SK-N-SH (cell line): ENCODE measurements at regions not wholly inside any gene's neighbourhood (a gene's known extent, or its start where the extent isn't known, plus 50 kb on each side); places are given as distances from the start of the nearest gene placed in this dataset.

Source experiments
- CTCF ChIA-PET: fragments of 300-600, 350-600 bp; formaldehyde crosslinking; extraction: SDS; loops from one replicate; lab custom pipeline; 2021; lab: Yijun Ruan, JAX
- POLR2A ChIA-PET: fragments of 350-600 bp; sonication (Branson Sonifier 250); formaldehyde crosslinking; extraction: SDS; loops from one replicate; lab custom pipeline; 2020; ENCODE audit warnings: antibody characterized with exemption, inconsistent platforms; lab: Yijun Ruan, JAX
- DNase-seq: peaks from one replicate; pipeline ENCODE4 v3.0.0; 2012
- H2AFZ ChIP-seq: fragments of 200-600 bp; sonication (generic); 2 replicates; pipeline ENCODE4 v1.8.1; 2016; ENCODE audit warnings: antibody characterized with exemption, mild to moderate bottlenecking, low read depth
- H3F3A ChIP-seq: fragments of 200-600 bp; sonication (generic); replicated peaks from 2 replicates; pipeline ENCODE3; 2016; ENCODE audit warnings: antibody characterized with exemption, mild to moderate bottlenecking; ENCODE audit not compliant: insufficient read depth
- H3K27ac ChIP-seq, 2 experiments: fragments of 200-500 bp in 1 of 2; fragments of 200-600 bp in 1 of 2; sonication (Bioruptor generic) in 1 of 2; sonication (generic), shearing (Covaris generic) in 1 of 2; 2 replicates each; pipeline versions ENCODE4 v1.5.1 to v1.6.1; 2014 to 2016; ENCODE audit warnings: low read depth in 2 of 2, inconsistent platforms in 1 of 2, low read length in 1 of 2, mild to moderate bottlenecking in 1 of 2, mixed read lengths in 1 of 2
- H3K27me3 ChIP-seq: fragments of 200-600 bp; sonication (generic), shearing (Covaris generic); 2 replicates; pipeline ENCODE4 v1.6.1; 2016; ENCODE audit warnings: mixed run types; ENCODE audit not compliant: insufficient read depth
- H3K36me3 ChIP-seq, 2 experiments: fragments of 200-500 bp in 1 of 2; fragments of 200-600 bp in 1 of 2; sonication (Bioruptor generic) in 1 of 2; sonication (generic) in 1 of 2; replicated peaks in 1 of 2; 2 replicates each; pipeline versions ENCODE3 to v1.5.1; 2014 to 2016; ENCODE audit warnings: low read length in 1 of 2, mild to moderate bottlenecking in 1 of 2; ENCODE audit not compliant: insufficient read depth in 2 of 2, control insufficient read depth in 1 of 2
- H3K4me1 ChIP-seq, 2 experiments: fragments of 200-500 bp in 1 of 2; fragments of 200-600 bp in 1 of 2; sonication (Bioruptor generic) in 1 of 2; sonication (generic), shearing (Covaris generic) in 1 of 2; 2 replicates each; pipeline versions ENCODE4 v1.5.1 to v1.6.1; 2014 to 2016; ENCODE audit warnings: low read depth in 1 of 2, low read length in 1 of 2, mixed run types in 1 of 2; ENCODE audit not compliant: insufficient read depth in 2 of 2, control insufficient read depth in 1 of 2
- H3K4me2 ChIP-seq: fragments of 200-600 bp; sonication (generic), shearing (Covaris generic); 2 replicates; pipeline ENCODE4 v1.6.1; 2017; ENCODE audit warnings: mixed run types
- H3K4me3 ChIP-seq, 2 experiments: fragments of 200-500 bp in 1 of 2; fragments of 200-600 bp in 1 of 2; sonication (Bioruptor generic) in 1 of 2; sonication (generic), shearing (Covaris generic) in 1 of 2; 2 replicates each; pipeline versions ENCODE4 v1.5.1 to v1.8.1; 2014 to 2016; ENCODE audit warnings: low read depth in 2 of 2, inconsistent platforms in 1 of 2, low read length in 1 of 2, mild to moderate bottlenecking in 1 of 2, mixed read lengths in 1 of 2, moderate library complexity in 1 of 2
- H3K79me2 ChIP-seq: fragments of 200-600 bp; sonication (generic); 2 replicates; pipeline ENCODE4 v1.8.1; 2017; ENCODE audit warnings: mild to moderate bottlenecking; ENCODE audit not compliant: insufficient read depth
- H3K9ac ChIP-seq: fragments of 200-600 bp; sonication (generic); 2 replicates; pipeline ENCODE4 v1.6.1; 2017; ENCODE audit warnings: mixed run types
- H3K9me2 ChIP-seq: fragments of 200-600 bp; sonication (generic); 2 replicates; pipeline ENCODE4 v1.6.1; 2017; ENCODE audit warnings: mixed run types
- H3K9me3 ChIP-seq: fragments of 200-600 bp; sonication (generic); 2 replicates; pipeline ENCODE4 v1.6.1; 2017; ENCODE audit warnings: mixed run types, mild to moderate bottlenecking, moderate library complexity
- H4K20me1 ChIP-seq: fragments of 200-600 bp; sonication (generic); 2 replicates; pipeline ENCODE4 v1.6.1; 2017; ENCODE audit warnings: mild to moderate bottlenecking, mixed run types; ENCODE audit not compliant: insufficient read depth
- EP300 ChIP-seq, 2 experiments: IDR thresholded peaks; 2 replicates each; pipeline versions ENCODE4 v1.4.0 to v1.6.1; 2012; ENCODE audit warnings: borderline replicate concordance in 1 of 2, low read depth in 1 of 2, low read length in 1 of 2
- MEF2A ChIP-seq: IDR thresholded peaks from 2 replicates; pipeline ENCODE4 v1.4.0; 2012; ENCODE audit warnings: low read depth, borderline replicate concordance
- MXI1 ChIP-seq: IDR thresholded peaks from 2 replicates; pipeline ENCODE4 v1.6.1; 2012; ENCODE audit warnings: mild to moderate bottlenecking, low read depth, low read length, improper control_type of control experiment
- POLR2AphosphoS5 ChIP-seq: IDR thresholded peaks from 2 replicates; pipeline ENCODE4 v1.6.1; 2012; ENCODE audit warnings: low read depth, low read length
- RCOR1 ChIP-seq: fragments of 150-350 bp; IDR thresholded peaks from 2 replicates; pipeline ENCODE4 v1.6.1; 2017; ENCODE audit warnings: antibody characterized with exemption, low read length
- RFX5 ChIP-seq: IDR thresholded peaks from 2 replicates; pipeline ENCODE4 v1.6.1; 2012; ENCODE audit warnings: mild to moderate bottlenecking, improper control_type of control experiment, low read length
- SIN3A ChIP-seq: IDR thresholded peaks from 2 replicates; pipeline ENCODE4 v1.6.1; 2012; ENCODE audit warnings: low read depth, mild to moderate bottlenecking, low read length, moderate library complexity, borderline replicate concordance
- TAF1 ChIP-seq: IDR thresholded peaks from 2 replicates; pipeline ENCODE4 v1.6.1; 2012; ENCODE audit warnings: low read depth, mild to moderate bottlenecking, low read length, moderate library complexity, borderline replicate concordance
- WGBS: methylation state at CpG from one replicate; pipeline ENCODE4 v1.1.6; 2017; ENCODE audit warnings: low lambda C conversion rate; 5-methylcytosine and 5-hydroxymethylcytosine counted together
- TF ChIP-seq, protein P1 (sequence below): fragments of 150-350 bp; IDR thresholded peaks from 2 replicates; pipeline ENCODE4 v1.6.1; 2017; ENCODE audit warnings: antibody characterized with exemption, low read length, low read depth, borderline replicate concordance
- TF ChIP-seq, protein P2 (sequence below): fragments of 200-600 bp; sonication (generic); IDR thresholded peaks from 2 replicates; pipeline ENCODE4 v1.6.1; 2017; ENCODE audit warnings: antibody characterized with exemption, mild to moderate bottlenecking, moderate library complexity
- TF ChIP-seq, protein P3 (sequence below): IDR thresholded peaks from 2 replicates; pipeline ENCODE4 v1.6.1; 2012; ENCODE audit warnings: mild to moderate bottlenecking, low read depth, low read length, moderate library complexity
- TF ChIP-seq, protein P4 (sequence below): fragments of 150-350 bp; IDR thresholded peaks from 2 replicates; pipeline ENCODE4 v1.6.1; 2016; ENCODE audit warnings: mild to moderate bottlenecking, low read depth, low read length

DNA sequence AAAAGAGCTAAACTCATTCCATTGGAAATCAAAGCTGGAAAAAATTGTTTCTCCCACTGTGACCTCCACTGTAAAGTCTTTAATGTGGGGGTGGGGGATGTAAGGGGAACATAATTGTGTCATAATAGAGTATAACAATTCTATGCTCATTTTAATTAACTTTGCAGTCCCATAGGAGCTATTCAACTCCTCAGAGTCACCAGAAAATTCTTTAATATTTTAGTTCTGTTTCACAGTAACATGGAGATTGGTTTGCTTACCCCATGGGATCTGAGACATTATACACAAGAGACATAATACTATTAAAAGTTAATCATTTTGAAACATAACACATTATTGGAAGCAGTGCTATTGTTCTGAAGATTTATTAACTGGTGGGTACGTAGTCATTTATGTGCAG, 765.9 kb upstream of the GRM7 start:
- Histone ChIP-seq H4K20me1 (no peaks in the 10 kb centered on the region), H3K4me2 (no peak overlapping the region), H3K36me3 (no peaks in the 10 kb centered on the region)
- DNase-seq: no peak
- WGBS: 0% methylated on average over 1 of the region's 1 CpG
- TF ChIP-seq MEF2A (no peak), EP300 (IDR thresholded peaks at IDR 0.05; ENCODE audit: borderline replicate concordance in 1 of 2, low read depth in 1 of 2, low read length in 1 of 2) (no peak)
- TF ChIP-seq, all 33 proteins: peak for 0
- POLR2A ChIA-PET: no interaction called here
- no peak overlapping the region for H3K27ac ChIP-seq
- H3K4me1 ChIP-seq: no peaks in the 10 kb centered on the region
- H2AFZ ChIP-seq: no peak overlapping the region
- no peaks in the 10 kb centered on the region for H3K9me2 ChIP-seq
- H3K27me3 ChIP-seq: no peaks in the 10 kb centered on the region
- H3K9me3 ChIP-seq: no peaks in the 10 kb centered on the region
- H3F3A ChIP-seq: no peaks in the 10 kb centered on the region
- H3K4me3 ChIP-seq: no peak overlapping the region
- H3K9ac ChIP-seq: no peak overlapping the region
- H3K79me2 ChIP-seq: no peaks in the 10 kb centered on the region
- CTCF ChIA-PET: no interaction called here

DNA sequence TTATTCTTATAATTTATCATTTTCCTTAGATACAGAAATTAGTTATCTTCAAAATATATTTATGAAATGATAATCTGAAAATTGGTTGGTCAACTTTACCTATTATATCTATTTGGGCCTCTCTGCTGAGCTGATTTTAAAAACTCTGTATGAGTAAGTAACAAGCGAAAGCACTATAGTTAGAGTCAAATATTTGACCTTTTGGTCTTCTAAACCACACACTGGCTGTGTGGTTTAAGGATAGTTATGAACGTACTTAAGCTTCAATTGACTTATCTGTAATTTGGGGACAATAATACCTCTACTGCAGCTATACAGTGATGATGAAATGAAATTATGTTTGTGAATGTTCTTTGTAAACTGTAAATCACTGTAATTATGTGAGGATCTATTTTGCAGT, 763.9 kb upstream of the GRM7 start:
- TF ChIP-seq, protein P1, sequence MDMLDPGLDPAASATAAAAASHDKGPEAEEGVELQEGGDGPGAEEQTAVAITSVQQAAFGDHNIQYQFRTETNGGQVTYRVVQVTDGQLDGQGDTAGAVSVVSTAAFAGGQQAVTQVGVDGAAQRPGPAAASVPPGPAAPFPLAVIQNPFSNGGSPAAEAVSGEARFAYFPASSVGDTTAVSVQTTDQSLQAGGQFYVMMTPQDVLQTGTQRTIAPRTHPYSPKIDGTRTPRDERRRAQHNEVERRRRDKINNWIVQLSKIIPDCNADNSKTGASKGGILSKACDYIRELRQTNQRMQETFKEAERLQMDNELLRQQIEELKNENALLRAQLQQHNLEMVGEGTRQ: no peak
- TF ChIP-seq, all 33 proteins: peak for 0
- no peak for DNase-seq
- Histone ChIP-seq H3K36me3 (no peaks in the 10 kb centered on the region), H3K27ac (no peak overlapping the region), H2AFZ (no peak overlapping the region), H3K4me1 (no peaks in the 10 kb centered on the region), H3K9ac (no peak overlapping the region), H3K4me2 (no peak overlapping the region), H3K4me3 (no peak overlapping the region), H3F3A (no peaks in the 10 kb centered on the region), H4K20me1 (no peaks in the 10 kb centered on the region), H3K9me3 (no peaks in the 10 kb centered on the region), H3K79me2 (no peaks in the 10 kb centered on the region), H3K27me3 (no peaks in the 10 kb centered on the region), H3K9me2 (no peaks in the 10 kb centered on the region)
- ChIA-PET CTCF (no interaction called here), POLR2A (no interaction called here)
- WGBS: 0% methylated on average over 2 of the region's 2 CpGs

DNA sequence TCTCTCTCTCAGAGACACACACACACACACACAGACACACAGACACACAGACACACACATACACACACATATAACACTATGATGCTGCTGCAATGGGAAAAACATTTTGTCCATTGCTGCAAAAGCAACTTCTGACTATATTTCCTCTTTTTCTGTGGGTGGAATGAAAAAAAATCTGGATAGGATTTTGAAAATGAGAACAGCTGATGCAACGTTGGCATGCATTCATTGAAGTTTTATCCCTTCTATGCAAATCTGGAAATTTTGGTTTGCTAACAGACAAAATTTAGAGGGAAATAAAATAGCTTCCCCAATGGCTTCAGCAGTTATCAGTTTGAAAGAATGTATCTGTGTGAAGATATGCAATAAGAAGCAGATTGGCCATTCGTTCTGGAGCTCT, 763.4 kb upstream of the GRM7 start:
- H3K4me1 ChIP-seq: no peaks in the 10 kb centered on the region
- no peak overlapping the region for H2AFZ ChIP-seq
- H3K9me2 ChIP-seq: no peaks in the 10 kb centered on the region
- POLR2A ChIA-PET: no interaction called here
- H3K9ac ChIP-seq: no peak overlapping the region
- H3K27me3 ChIP-seq: no peaks in the 10 kb centered on the region
- H3K36me3 ChIP-seq: no peaks in the 10 kb centered on the region
- H3F3A ChIP-seq: no peaks in the 10 kb centered on the region
- CTCF ChIA-PET: interaction anchor here (1.1 kb wide), 1 partner anchor 42 kb away, joined by 3 read pairs; no protein-coding TSS in a partner anchor
- H3K4me3 ChIP-seq: no peak overlapping the region
- H3K27ac ChIP-seq: no peak overlapping the region
- DNase-seq: no peak
- H3K9me3 ChIP-seq: no peaks in the 10 kb centered on the region
- H3K79me2 ChIP-seq: no peaks in the 10 kb centered on the region
- H3K4me2 ChIP-seq: no peak overlapping the region
- 0% methylated on average over 2 of the region's 2 CpGs for WGBS
- no peaks in the 10 kb centered on the region for H4K20me1 ChIP-seq
- TF ChIP-seq RCOR1 (no peak), POLR2AphosphoS5 (no peak), SIN3A (no peak), TAF1 (no peak), MXI1 (no peak), RFX5 (no peak)
- TF ChIP-seq, protein P2, sequence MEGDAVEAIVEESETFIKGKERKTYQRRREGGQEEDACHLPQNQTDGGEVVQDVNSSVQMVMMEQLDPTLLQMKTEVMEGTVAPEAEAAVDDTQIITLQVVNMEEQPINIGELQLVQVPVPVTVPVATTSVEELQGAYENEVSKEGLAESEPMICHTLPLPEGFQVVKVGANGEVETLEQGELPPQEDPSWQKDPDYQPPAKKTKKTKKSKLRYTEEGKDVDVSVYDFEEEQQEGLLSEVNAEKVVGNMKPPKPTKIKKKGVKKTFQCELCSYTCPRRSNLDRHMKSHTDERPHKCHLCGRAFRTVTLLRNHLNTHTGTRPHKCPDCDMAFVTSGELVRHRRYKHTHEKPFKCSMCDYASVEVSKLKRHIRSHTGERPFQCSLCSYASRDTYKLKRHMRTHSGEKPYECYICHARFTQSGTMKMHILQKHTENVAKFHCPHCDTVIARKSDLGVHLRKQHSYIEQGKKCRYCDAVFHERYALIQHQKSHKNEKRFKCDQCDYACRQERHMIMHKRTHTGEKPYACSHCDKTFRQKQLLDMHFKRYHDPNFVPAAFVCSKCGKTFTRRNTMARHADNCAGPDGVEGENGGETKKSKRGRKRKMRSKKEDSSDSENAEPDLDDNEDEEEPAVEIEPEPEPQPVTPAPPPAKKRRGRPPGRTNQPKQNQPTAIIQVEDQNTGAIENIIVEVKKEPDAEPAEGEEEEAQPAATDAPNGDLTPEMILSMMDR: no peak
- TF ChIP-seq, protein P3, sequence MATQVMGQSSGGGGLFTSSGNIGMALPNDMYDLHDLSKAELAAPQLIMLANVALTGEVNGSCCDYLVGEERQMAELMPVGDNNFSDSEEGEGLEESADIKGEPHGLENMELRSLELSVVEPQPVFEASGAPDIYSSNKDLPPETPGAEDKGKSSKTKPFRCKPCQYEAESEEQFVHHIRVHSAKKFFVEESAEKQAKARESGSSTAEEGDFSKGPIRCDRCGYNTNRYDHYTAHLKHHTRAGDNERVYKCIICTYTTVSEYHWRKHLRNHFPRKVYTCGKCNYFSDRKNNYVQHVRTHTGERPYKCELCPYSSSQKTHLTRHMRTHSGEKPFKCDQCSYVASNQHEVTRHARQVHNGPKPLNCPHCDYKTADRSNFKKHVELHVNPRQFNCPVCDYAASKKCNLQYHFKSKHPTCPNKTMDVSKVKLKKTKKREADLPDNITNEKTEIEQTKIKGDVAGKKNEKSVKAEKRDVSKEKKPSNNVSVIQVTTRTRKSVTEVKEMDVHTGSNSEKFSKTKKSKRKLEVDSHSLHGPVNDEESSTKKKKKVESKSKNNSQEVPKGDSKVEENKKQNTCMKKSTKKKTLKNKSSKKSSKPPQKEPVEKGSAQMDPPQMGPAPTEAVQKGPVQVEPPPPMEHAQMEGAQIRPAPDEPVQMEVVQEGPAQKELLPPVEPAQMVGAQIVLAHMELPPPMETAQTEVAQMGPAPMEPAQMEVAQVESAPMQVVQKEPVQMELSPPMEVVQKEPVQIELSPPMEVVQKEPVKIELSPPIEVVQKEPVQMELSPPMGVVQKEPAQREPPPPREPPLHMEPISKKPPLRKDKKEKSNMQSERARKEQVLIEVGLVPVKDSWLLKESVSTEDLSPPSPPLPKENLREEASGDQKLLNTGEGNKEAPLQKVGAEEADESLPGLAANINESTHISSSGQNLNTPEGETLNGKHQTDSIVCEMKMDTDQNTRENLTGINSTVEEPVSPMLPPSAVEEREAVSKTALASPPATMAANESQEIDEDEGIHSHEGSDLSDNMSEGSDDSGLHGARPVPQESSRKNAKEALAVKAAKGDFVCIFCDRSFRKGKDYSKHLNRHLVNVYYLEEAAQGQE: no peak
- TF ChIP-seq, protein P4, sequence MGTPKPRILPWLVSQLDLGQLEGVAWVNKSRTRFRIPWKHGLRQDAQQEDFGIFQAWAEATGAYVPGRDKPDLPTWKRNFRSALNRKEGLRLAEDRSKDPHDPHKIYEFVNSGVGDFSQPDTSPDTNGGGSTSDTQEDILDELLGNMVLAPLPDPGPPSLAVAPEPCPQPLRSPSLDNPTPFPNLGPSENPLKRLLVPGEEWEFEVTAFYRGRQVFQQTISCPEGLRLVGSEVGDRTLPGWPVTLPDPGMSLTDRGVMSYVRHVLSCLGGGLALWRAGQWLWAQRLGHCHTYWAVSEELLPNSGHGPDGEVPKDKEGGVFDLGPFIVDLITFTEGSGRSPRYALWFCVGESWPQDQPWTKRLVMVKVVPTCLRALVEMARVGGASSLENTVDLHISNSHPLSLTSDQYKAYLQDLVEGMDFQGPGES: no peak
- TF ChIP-seq, protein P1: no peak
